HCT116 (cell line): ENCODE measurements at regions not wholly inside any gene's neighbourhood (a gene's known extent, or its start where the extent isn't known, plus 50 kb on each side); places are given as distances from the start of the nearest gene placed in this dataset.

Source experiments
- ATAC-seq: fragments of 200-7000 bp; cut with Tn5 transposase; 2 replicates; pipeline ENCODE4 v1.9.1; 2020; ENCODE audit warnings: mild to moderate bottlenecking, moderate library complexity
- BruUV-seq: library from RNA; stranded (reverse); fragments of 400-500 nt; replicated peaks from 2 replicates; lab custom pipeline; 2021; lab: Mats Ljungman, UMichigan
- CTCF ChIA-PET: fragments of 300-600 bp; sonication (Branson Sonifier 250); formaldehyde crosslinking; loops from one replicate; lab custom pipeline; 2021; ENCODE audit warnings: antibody characterized with exemption; lab: Charles Lee
- POLR2A ChIA-PET: fragments of 300-600, 350-600 bp; sonication (Branson Sonifier 250); formaldehyde crosslinking; loops from one replicate; lab custom pipeline; 2021; ENCODE audit warnings: antibody characterized with exemption; lab: Charles Lee
- RAD21 ChIA-PET, 2 experiments: fragments of 300-600 bp; sonication (Branson Sonifier 250); formaldehyde crosslinking; loops; one replicate each; lab custom pipeline; 2023; ENCODE audit warnings: low total read pairs in 2 of 2; ENCODE audit not compliant: uncharacterized antibody in 2 of 2, unreplicated experiment in 2 of 2, low non-redundant PET in 1 of 2; lab: Charles Lee
- DNase-seq: peaks from one replicate; pipeline ENCODE4 v3.0.0-alpha.2; 2010; ENCODE audit warnings: low read depth, low spot score
- H2AFZ ChIP-seq: fragments of 200-600 bp; shearing (Covaris generic), sonication (generic); 2 replicates; pipeline ENCODE4 v1.6.1; 2017; ENCODE audit warnings: low read depth, mixed run types, mixed read lengths, antibody characterized with exemption, low read length; ENCODE audit not compliant: poor library complexity, severe bottlenecking
- H3K27ac ChIP-seq: 2 replicates; pipeline ENCODE4 v1.5.1; 2012; ENCODE audit warnings: low read depth, low read length
- H3K27me3 ChIP-seq: fragments of 200-600 bp; sonication (generic); 2 replicates; pipeline ENCODE4 v1.6.1; 2016; ENCODE audit warnings: mixed run types, low read length, mixed read lengths; ENCODE audit not compliant: insufficient read depth
- H3K36me3 ChIP-seq, 2 experiments: fragments of 200-500 bp in 1 of 2; fragments of 200-600 bp in 1 of 2; sonication (Bioruptor generic) in 1 of 2; sonication (generic) in 1 of 2; 2 replicates each; pipeline versions ENCODE4 v1.5.1 to v1.6.1; 2014 to 2016; ENCODE audit warnings: low read length in 2 of 2, inconsistent platforms in 1 of 2, mixed read lengths in 1 of 2, mixed run types in 1 of 2; ENCODE audit not compliant: insufficient read depth in 2 of 2, control insufficient read depth in 1 of 2
- H3K4me1 ChIP-seq, 2 experiments: fragments of 200-600 bp in 1 of 2; sonication (generic) in 1 of 2; 2 replicates each; pipeline versions ENCODE4 v1.5.1 to v1.6.1; 2012 to 2017; ENCODE audit warnings: low read length in 2 of 2, inconsistent platforms in 1 of 2, mild to moderate bottlenecking in 1 of 2, mixed read lengths in 1 of 2, mixed run types in 1 of 2, moderate library complexity in 1 of 2; ENCODE audit not compliant: insufficient read depth in 2 of 2, control insufficient read depth in 1 of 2
- H3K4me2 ChIP-seq: fragments of 200-600 bp; sonication (generic); 2 replicates; pipeline ENCODE4 v1.6.1; 2017; ENCODE audit warnings: mixed run types, low read length, mixed read lengths
- H3K4me3 ChIP-seq, 2 experiments: fragments of 200-600 bp in 1 of 2; sonication (generic) in 1 of 2; replicated peaks in 1 of 2; 2 replicates each; pipeline ENCODE4 v1.5.1; 2011 to 2016; ENCODE audit warnings: low read length in 2 of 2, control low read depth in 1 of 2, low read depth in 1 of 2, mild to moderate bottlenecking in 1 of 2, mixed read lengths in 1 of 2, mixed run types in 1 of 2
- H3K79me2 ChIP-seq: fragments of 200-600 bp; sonication (generic); 2 replicates; pipeline ENCODE4 v1.6.1; 2017; ENCODE audit warnings: mild to moderate bottlenecking, mixed run types, low read length, moderate library complexity, mixed read lengths; ENCODE audit not compliant: insufficient read depth
- H3K9ac ChIP-seq: fragments of 200-600 bp; sonication (generic); 2 replicates; pipeline ENCODE4 v1.6.1; 2016; ENCODE audit warnings: low read length, mixed read lengths
- H3K9me2 ChIP-seq: fragments of 200-600 bp; sonication (generic), shearing (Covaris generic); 2 replicates; pipeline ENCODE4 v1.6.1; 2017; ENCODE audit warnings: mixed run types, mild to moderate bottlenecking, moderate library complexity; ENCODE audit not compliant: insufficient read depth
- H3K9me3 ChIP-seq, 2 experiments: fragments of 200-500 bp in 1 of 2; fragments of 200-600 bp in 1 of 2; sonication (Bioruptor generic) in 1 of 2; sonication (generic) in 1 of 2; 2 replicates each; pipeline ENCODE4 v1.6.1; 2014 to 2017; ENCODE audit warnings: low read length in 2 of 2, mixed read lengths in 2 of 2, inconsistent platforms in 1 of 2, low read depth in 1 of 2, mild to moderate bottlenecking in 1 of 2, mixed run types in 1 of 2, moderate library complexity in 1 of 2; ENCODE audit not compliant: control insufficient read depth in 1 of 2, insufficient read depth in 1 of 2
- H4K20me1 ChIP-seq: fragments of 200-600 bp; sonication (generic), shearing (Covaris generic); 2 replicates; pipeline ENCODE4 v1.6.1; 2017; ENCODE audit warnings: mixed run types, mild to moderate bottlenecking, moderate library complexity; ENCODE audit not compliant: insufficient read depth
- ATF3 ChIP-seq: IDR thresholded peaks from 2 replicates; pipeline ENCODE4 v1.6.1; 2012
- CEBPB ChIP-seq: IDR thresholded peaks from 2 replicates; pipeline ENCODE4 v1.6.1; 2012; ENCODE audit warnings: low read depth
- CTCF ChIP-seq, 3 experiments: fragments of 200-600 bp in 1 of 3; sonication (generic) in 1 of 3; IDR thresholded peaks in 2 of 3; conservative IDR thresholded peaks in 1 of 3; 2 replicates each; pipeline ENCODE4 v1.5.1; 2012 to 2017; ENCODE audit warnings: low read depth in 2 of 3, low read length in 2 of 3, antibody characterized with exemption in 1 of 3, borderline replicate concordance in 1 of 3, control low read depth in 1 of 3, mild to moderate bottlenecking in 1 of 3, mixed read lengths in 1 of 3, mixed run types in 1 of 3, moderate library complexity in 1 of 3; ENCODE audit not compliant: insufficient read depth in 1 of 3
- EGR1 ChIP-seq: IDR thresholded peaks from 2 replicates; pipeline ENCODE4 v1.6.1; 2012; ENCODE audit warnings: low read depth
- ELF1 ChIP-seq: IDR thresholded peaks from 2 replicates; pipeline ENCODE4 v1.6.1; 2012; ENCODE audit warnings: low read depth, borderline replicate concordance
- EZH2 ChIP-seq: fragments of 200-600 bp; sonication (generic); IDR thresholded peaks from 2 replicates; pipeline ENCODE4 v1.6.1; 2017; ENCODE audit warnings: antibody characterized with exemption, mixed run types
- EZH2phosphoT487 ChIP-seq: fragments of 200-600 bp; IDR thresholded peaks from 2 replicates; pipeline ENCODE4 v1.6.1; 2018; ENCODE audit warnings: antibody characterized with exemption, borderline replicate concordance
- FOSL1 ChIP-seq: IDR thresholded peaks from 2 replicates; pipeline ENCODE4 v1.6.1; 2012; ENCODE audit warnings: low read depth
- JUND ChIP-seq: IDR thresholded peaks from 2 replicates; pipeline ENCODE4 v1.6.1; 2012
- MAX ChIP-seq: IDR thresholded peaks from 2 replicates; pipeline ENCODE4 v1.6.1; 2012
- POLR2AphosphoS5 ChIP-seq: IDR thresholded peaks from 2 replicates; pipeline ENCODE4 v1.6.1; 2011; ENCODE audit warnings: mild to moderate bottlenecking, low read depth, low read length, moderate library complexity
- RAD21 ChIP-seq: IDR thresholded peaks from 2 replicates; pipeline ENCODE4 v1.6.1; 2012; ENCODE audit warnings: low read depth, mild to moderate bottlenecking
- SP1 ChIP-seq: IDR thresholded peaks from 2 replicates; pipeline ENCODE4 v1.6.1; 2012; ENCODE audit warnings: low read depth
- SRF ChIP-seq: IDR thresholded peaks from 2 replicates; pipeline ENCODE4 v1.6.1; 2012; ENCODE audit warnings: low read depth
- TCF7L2 ChIP-seq: IDR thresholded peaks from 2 replicates; pipeline ENCODE4 v1.7.0; 2011; ENCODE audit warnings: borderline replicate concordance, inconsistent platforms; ENCODE audit not compliant: insufficient read depth, insufficient read length; ENCODE audit errors: extremely low read depth
- YY1 ChIP-seq: IDR thresholded peaks from 2 replicates; pipeline ENCODE4 v1.6.1; 2011; ENCODE audit warnings: low read length, low read depth, moderate library complexity, mild to moderate bottlenecking; ENCODE audit not compliant: insufficient replicate concordance; ENCODE audit errors: extremely low read depth
- ZBTB33 ChIP-seq: IDR thresholded peaks from 2 replicates; pipeline ENCODE4 v1.6.1; 2011; ENCODE audit warnings: mild to moderate bottlenecking, low read length, moderate library complexity; ENCODE audit not compliant: insufficient replicate concordance; ENCODE audit errors: extremely low read depth
- ZFX ChIP-seq: fragments of 450-650 bp; IDR thresholded peaks from 2 replicates; pipeline ENCODE4 v1.6.1; 2017
- ZNF274 ChIP-seq: fragments of 200-500 bp; sonication (Bioruptor generic); IDR thresholded peaks from 2 replicates; pipeline ENCODE4 v1.6.1; 2014; ENCODE audit warnings: mild to moderate bottlenecking, low read depth, low read length, inconsistent platforms
- intact Hi-C: fragments of 100-400 bp; cut with micrococcal nuclease; formaldehyde crosslinking; loops from 2 replicates; pipeline ENCODE4 v1.10.0; 2022

GRCh38 chr9:7659766-7660165 lies 139.8 kb downstream of the DMAC1 start:
- Histone ChIP-seq H4K20me1 (no peaks in the 10 kb centered on the region), H3K9me3 (no peaks in the 10 kb centered on the region), H3K4me1 (no peaks in the 10 kb centered on the region), H3K36me3 (no peaks in the 10 kb centered on the region), H3K79me2 (no peaks in the 10 kb centered on the region), H2AFZ (no peak overlapping the region), H3K4me2 (no peak overlapping the region), H3K27ac (no peak overlapping the region), H3K27me3 (no peaks in the 10 kb centered on the region; the same call in 1 of the 2 replicates), H3K4me3 (no peak overlapping the region), H3K9ac (no peak overlapping the region), H3K9me2 (no peaks in the 10 kb centered on the region)
- ATAC-seq (no peak), DNase-seq (no peak)
- intact Hi-C loops: loop anchor here (5.0 kb wide), 2 partner anchors 752 to 832 kb away; no protein-coding TSS in a partner anchor
- no TSS peak for BruUV-seq
- ChIA-PET POLR2A (no interaction called here), RAD21 (no interaction called here), CTCF (no interaction called here)
- TF ChIP-seq ATF3 (no peak), EZH2 (no peak), ELF1 (no peak), SP1 (no peak), CEBPB (no peak), MAX (no peak), POLR2AphosphoS5 (no peak), ZFX (no peak), RAD21 (no peak), JUND (no peak), EZH2phosphoT487 (no peak), FOSL1 (no peak), ZNF274 (no peak), SRF (no peak), CTCF (IDR thresholded peaks at IDR 0.05 in 2 of 3, conservative IDR thresholded peaks at IDR 0.05 in 1 of 3; ENCODE audit: borderline replicate concordance in 1 of 3, insufficient read depth in 1 of 3, low read depth in 2 of 3, low read length in 2 of 3) (no peak), TCF7L2 (no peak), YY1 (no peak), EGR1 (no peak), ZBTB33 (no peak)
